ENCODE measurements at regions not wholly inside any gene's neighbourhood (a gene's known extent, or its start where the extent isn't known, plus 50 kb on each side); places are given as distances from the start of the nearest gene placed in this dataset.

DNA sequence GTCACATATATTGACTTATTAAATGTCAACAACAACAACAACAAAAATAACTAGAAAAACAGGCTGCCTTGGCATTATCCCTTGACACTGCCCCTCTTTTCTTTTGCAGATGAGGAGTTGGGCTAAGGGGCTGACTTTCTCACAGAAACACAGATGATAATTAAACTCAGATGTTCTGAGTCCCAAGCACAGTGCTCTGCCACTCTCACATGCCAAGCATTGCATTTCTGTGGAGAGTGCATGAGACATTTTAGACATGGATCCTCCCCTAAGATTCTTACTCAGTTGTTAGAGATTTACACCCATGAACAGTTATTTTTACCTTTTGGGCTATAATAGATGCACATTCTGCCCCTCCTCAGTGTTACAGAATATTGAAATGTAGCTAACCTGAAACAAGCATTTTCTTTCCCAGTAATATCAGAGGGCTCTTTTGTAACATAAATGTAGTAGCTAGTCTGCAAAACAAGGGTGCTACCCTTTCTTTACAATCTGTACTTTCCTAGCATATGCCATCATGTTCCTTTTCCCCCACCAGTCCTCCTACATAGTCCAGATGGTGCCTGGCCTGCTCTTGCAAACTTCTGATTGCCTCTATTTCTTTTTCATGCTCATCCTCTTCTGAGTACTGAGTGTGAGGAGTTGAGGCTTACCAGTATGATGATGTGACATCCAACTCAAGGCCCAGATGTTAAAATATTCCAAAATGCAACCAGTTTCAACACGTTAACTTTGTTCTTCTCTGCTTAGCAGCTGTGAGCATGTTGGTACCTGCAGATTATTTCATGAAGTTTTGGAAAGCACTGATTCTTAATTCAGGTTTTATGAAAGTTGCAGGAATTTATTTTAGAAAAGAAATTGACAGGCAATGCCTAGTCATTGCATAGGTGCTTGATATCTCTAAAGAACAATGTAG, 125.0 kb upstream of the ATP2B1 start:
- TF ChIP-seq, protein P1, sequence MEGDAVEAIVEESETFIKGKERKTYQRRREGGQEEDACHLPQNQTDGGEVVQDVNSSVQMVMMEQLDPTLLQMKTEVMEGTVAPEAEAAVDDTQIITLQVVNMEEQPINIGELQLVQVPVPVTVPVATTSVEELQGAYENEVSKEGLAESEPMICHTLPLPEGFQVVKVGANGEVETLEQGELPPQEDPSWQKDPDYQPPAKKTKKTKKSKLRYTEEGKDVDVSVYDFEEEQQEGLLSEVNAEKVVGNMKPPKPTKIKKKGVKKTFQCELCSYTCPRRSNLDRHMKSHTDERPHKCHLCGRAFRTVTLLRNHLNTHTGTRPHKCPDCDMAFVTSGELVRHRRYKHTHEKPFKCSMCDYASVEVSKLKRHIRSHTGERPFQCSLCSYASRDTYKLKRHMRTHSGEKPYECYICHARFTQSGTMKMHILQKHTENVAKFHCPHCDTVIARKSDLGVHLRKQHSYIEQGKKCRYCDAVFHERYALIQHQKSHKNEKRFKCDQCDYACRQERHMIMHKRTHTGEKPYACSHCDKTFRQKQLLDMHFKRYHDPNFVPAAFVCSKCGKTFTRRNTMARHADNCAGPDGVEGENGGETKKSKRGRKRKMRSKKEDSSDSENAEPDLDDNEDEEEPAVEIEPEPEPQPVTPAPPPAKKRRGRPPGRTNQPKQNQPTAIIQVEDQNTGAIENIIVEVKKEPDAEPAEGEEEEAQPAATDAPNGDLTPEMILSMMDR (IDR thresholded peaks at IDR 0.05; ENCODE audit: low read depth, low read length, poor library complexity, severe bottlenecking), result no peak
- no peak for TF ChIP-seq EZH2phosphoT487 (IDR thresholded peaks at IDR 0.05; ENCODE audit: borderline replicate concordance, low read length)
- no peaks in the 10 kb centered on the region for H3K9me2 ChIP-seq (replicated peaks; ENCODE audit: control insufficient read depth, low read length)
- H3K9me3 ChIP-seq (ENCODE audit: control insufficient read depth, insufficient read depth, low read length), result no peaks in the 10 kb centered on the region
- H3K27me3 ChIP-seq (ENCODE audit: control insufficient read depth, low read length), result no peaks in the 10 kb centered on the region
- H3F3A ChIP-seq (ENCODE audit: control insufficient read depth, insufficient read depth), result no peaks in the 10 kb centered on the region
- no peak overlapping the region for H3K4me2 ChIP-seq (ENCODE audit: low read length)
- no peaks in the 10 kb centered on the region for H3K36me3 ChIP-seq (ENCODE audit: control insufficient read depth, low read length)
- H3K4me3 ChIP-seq (ENCODE audit: low read length), result no peak overlapping the region
- no peak overlapping the region for H3K27ac ChIP-seq (ENCODE audit: low read depth, low read length)
- peaks cover 3% of the 10 kb centered on the region for H3K4me1 ChIP-seq (ENCODE audit: control insufficient read depth, low read length)
- H3K79me2 ChIP-seq (ENCODE audit: control insufficient read depth, low read length), result no peaks in the 10 kb centered on the region
- no peaks in the 10 kb centered on the region for H4K20me1 ChIP-seq (ENCODE audit: control insufficient read depth, insufficient read depth, low read depth, low read length)

DNA sequence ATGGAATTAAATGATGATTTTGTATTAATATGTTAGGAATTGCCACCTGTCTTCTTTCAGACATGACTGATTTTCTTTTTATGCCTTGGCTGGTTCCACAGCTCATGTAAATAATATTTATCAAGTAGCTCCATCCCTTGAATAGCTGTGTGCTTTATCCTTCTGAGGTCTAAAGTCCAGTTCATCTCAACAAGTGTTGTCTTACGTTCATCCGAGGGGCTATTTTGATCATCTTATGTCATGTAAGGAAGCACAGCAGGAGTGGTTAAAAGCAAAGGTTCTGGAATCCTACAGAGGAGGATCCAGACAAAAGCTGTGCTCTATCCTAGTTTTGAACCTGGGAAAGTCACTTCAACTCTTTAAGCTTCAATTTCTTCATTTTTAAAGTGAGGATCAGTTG, 123.7 kb upstream of the ATP2B1 start:
- no peak overlapping the region for H3K4me2 ChIP-seq (ENCODE audit: low read length)
- H3K4me1 ChIP-seq (ENCODE audit: control insufficient read depth, low read length), result no peaks in the 10 kb centered on the region
- no peaks in the 10 kb centered on the region for H3K9me3 ChIP-seq (ENCODE audit: control insufficient read depth, insufficient read depth, low read length)
- H4K20me1 ChIP-seq (ENCODE audit: control insufficient read depth, insufficient read depth, low read depth, low read length), result no peaks in the 10 kb centered on the region
- H3K4me3 ChIP-seq (ENCODE audit: low read length), result no peak overlapping the region
- no peak for TF ChIP-seq EZH2phosphoT487 (IDR thresholded peaks at IDR 0.05; ENCODE audit: borderline replicate concordance, low read length)
- TF ChIP-seq, protein P1 (IDR thresholded peaks at IDR 0.05; ENCODE audit: low read depth, low read length, poor library complexity, severe bottlenecking), result no peak
- H3K79me2 ChIP-seq (ENCODE audit: control insufficient read depth, low read length), result no peaks in the 10 kb centered on the region
- no peaks in the 10 kb centered on the region for H3F3A ChIP-seq (ENCODE audit: control insufficient read depth, insufficient read depth)
- H3K27me3 ChIP-seq (ENCODE audit: control insufficient read depth, low read length), result no peaks in the 10 kb centered on the region
- no peaks in the 10 kb centered on the region for H3K36me3 ChIP-seq (ENCODE audit: control insufficient read depth, low read length)
- H3K9me2 ChIP-seq (replicated peaks; ENCODE audit: control insufficient read depth, low read length), result no peaks in the 10 kb centered on the region
- no peak overlapping the region for H3K27ac ChIP-seq (ENCODE audit: low read depth, low read length)

GRCh38 chr12:89831310-89832095, 122.9 kb upstream of the ATP2B1 start:
- no peaks in the 10 kb centered on the region for H3K27me3 ChIP-seq (ENCODE audit: control insufficient read depth, low read length)
- TF ChIP-seq, protein P1 (IDR thresholded peaks at IDR 0.05; ENCODE audit: low read depth, low read length, poor library complexity, severe bottlenecking), result no peak
- TF ChIP-seq EZH2phosphoT487 (IDR thresholded peaks at IDR 0.05; ENCODE audit: borderline replicate concordance, low read length), result no peak
- no peaks in the 10 kb centered on the region for H3K79me2 ChIP-seq (ENCODE audit: control insufficient read depth, low read length)
- H3K4me3 ChIP-seq (ENCODE audit: low read length), result no peak overlapping the region
- H4K20me1 ChIP-seq (ENCODE audit: control insufficient read depth, insufficient read depth, low read depth, low read length), result no peaks in the 10 kb centered on the region
- H3K27ac ChIP-seq (ENCODE audit: low read depth, low read length), result no peak overlapping the region
- no peaks in the 10 kb centered on the region for H3K36me3 ChIP-seq (ENCODE audit: control insufficient read depth, low read length)
- no peaks in the 10 kb centered on the region for H3F3A ChIP-seq (ENCODE audit: control insufficient read depth, insufficient read depth)
- no peak overlapping the region for H3K4me2 ChIP-seq (ENCODE audit: low read length)
- H3K9me2 ChIP-seq (replicated peaks; ENCODE audit: control insufficient read depth, low read length), result no peaks in the 10 kb centered on the region
- H3K4me1 ChIP-seq (ENCODE audit: control insufficient read depth, low read length), result peaks cover 3% of the 10 kb centered on the region
- no peaks in the 10 kb centered on the region for H3K9me3 ChIP-seq (ENCODE audit: control insufficient read depth, insufficient read depth, low read length)
